ENCODE measurements at regions not wholly inside any gene's neighbourhood (a gene's known extent, or its start where the extent isn't known, plus 50 kb on each side); places are given as distances from the start of the nearest gene placed in this dataset.

- TF ChIP-seq CTCF (IDR thresholded peaks at IDR 0.05): peak; percentile 86 to 97 (median 94)
- no peak for TF ChIP-seq POLR2A (IDR thresholded peaks at IDR 0.05)
- TF ChIP-seq EP300 (IDR thresholded peaks at IDR 0.05): no peak
Measured at GRCh38 chr11:116276051-116277044, 496.4 kb downstream of the BUD13 start.
